GM06990 (cell line): ENCODE measurements at regions not wholly inside any gene's neighbourhood (a gene's known extent, or its start where the extent isn't known, plus 50 kb on each side); places are given as distances from the start of the nearest gene placed in this dataset.

Source experiments
- DNase-seq: peaks from one replicate; pipeline ENCODE4 v3.0.0-alpha.2; 2011; ENCODE audit not compliant: insufficient read length; ENCODE audit errors: extremely low read depth
- H3K27me3 ChIP-seq: replicated peaks from 2 replicates; pipeline ENCODE4 v1.6.0; 2011; ENCODE audit warnings: low read length; ENCODE audit not compliant: control insufficient read depth, insufficient read depth
- H3K36me3 ChIP-seq: 2 replicates; pipeline ENCODE4 v1.5.1; 2011; ENCODE audit warnings: low read length; ENCODE audit not compliant: control insufficient read depth, insufficient read depth
- H3K4me3 ChIP-seq: replicated peaks from 2 replicates; pipeline ENCODE4 v1.5.1; 2011; ENCODE audit warnings: low read depth, mild to moderate bottlenecking, control low read depth, low read length
- CTCF ChIP-seq: IDR thresholded peaks from 2 replicates; pipeline ENCODE4 v1.5.1; 2011; ENCODE audit warnings: low read length, control low read depth, mild to moderate bottlenecking, inconsistent platforms; ENCODE audit not compliant: insufficient read depth, poor library complexity, severe bottlenecking

DNA sequence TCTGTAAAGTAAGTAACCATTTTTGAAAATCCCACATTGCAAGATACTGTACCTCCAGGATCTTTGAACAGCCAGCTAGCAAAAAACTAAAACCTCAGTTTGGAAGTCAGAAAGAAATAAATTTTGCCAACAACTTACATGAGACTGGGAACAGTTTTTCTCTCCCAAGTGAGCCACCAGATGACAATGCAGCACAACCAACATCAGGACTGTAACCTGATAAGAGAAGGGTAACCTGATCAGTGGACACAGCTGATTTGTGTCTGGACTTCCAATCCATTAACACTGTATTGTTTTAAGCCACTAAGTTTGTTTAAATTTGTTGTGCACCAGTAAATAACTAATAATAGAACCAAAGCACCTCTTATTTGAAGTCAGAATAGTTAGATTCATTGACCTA, 923.3 kb downstream of the FAT4 start:
- Histone ChIP-seq H3K27me3 (no peaks in the 10 kb centered on the region), H3K4me3 (no peak overlapping the region), H3K36me3 (no peaks in the 10 kb centered on the region)
- TF ChIP-seq CTCF = no peak
- no peak for DNase-seq

DNA sequence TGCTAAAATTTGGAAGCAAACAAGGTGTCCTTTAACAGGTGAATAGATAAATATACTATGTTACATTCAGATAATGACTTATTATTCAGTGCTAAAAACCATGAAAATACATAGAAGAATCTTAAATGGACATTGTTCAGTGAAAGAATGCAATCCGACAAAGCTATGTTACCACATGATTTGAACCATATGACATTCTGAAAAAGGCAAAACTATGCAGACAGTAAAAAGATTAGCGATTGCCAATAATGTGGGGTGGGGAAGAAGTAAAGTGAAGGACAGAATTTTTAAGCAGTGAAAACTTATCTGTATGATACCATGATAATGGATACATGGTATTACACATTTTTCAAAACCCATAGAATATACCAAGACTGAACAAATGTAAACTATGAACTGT, 926.9 kb downstream of the FAT4 start:
- Histone ChIP-seq H3K4me3 (no peak overlapping the region), H3K27me3 (no peaks in the 10 kb centered on the region), H3K36me3 (no peaks in the 10 kb centered on the region)
- TF ChIP-seq CTCF = no peak
- no peak for DNase-seq

GRCh38 chr4:126242679-126243390, 928.1 kb downstream of the FAT4 start:
- no peak for TF ChIP-seq CTCF
- Histone ChIP-seq H3K4me3 (no peak overlapping the region), H3K36me3 (no peaks in the 10 kb centered on the region), H3K27me3 (no peaks in the 10 kb centered on the region)
- no peak for DNase-seq

- DNase-seq = no peak
- no peak for TF ChIP-seq CTCF
Observed at GRCh38 chr4:126247409-126247808, 932.7 kb downstream of the FAT4 start.

DNA sequence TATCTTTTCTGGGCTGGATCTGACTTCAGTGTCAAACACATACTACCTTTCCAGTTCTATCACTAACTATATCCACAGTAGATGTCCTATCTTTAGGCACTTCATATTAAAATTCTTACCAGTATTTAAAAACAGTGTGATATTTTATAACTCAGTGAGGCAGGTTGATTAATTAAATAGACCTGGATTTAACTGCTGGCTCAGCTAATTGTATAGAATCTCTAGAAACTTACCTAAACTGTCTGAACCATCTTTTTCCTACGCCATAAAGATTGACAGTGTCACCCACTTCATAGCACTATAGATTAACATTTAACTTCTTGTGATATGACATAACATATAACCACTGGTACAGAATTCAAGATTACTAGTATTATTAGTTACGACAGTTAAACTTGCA, 935.3 kb downstream of the FAT4 start:
- DNase-seq = no peak
- no peak for TF ChIP-seq CTCF
- no peaks in the 10 kb centered on the region for H3K27me3 ChIP-seq
- no peaks in the 10 kb centered on the region for H3K36me3 ChIP-seq
- H3K4me3 ChIP-seq = no peak overlapping the region

More at GRCh38 chr4:126247409-126247808, 932.7 kb downstream of the FAT4 start:
- H3K36me3 ChIP-seq = no peaks in the 10 kb centered on the region
- no peak overlapping the region for H3K4me3 ChIP-seq
- no peaks in the 10 kb centered on the region for H3K27me3 ChIP-seq

- Histone ChIP-seq H3K4me3 (no peak overlapping the region), H3K36me3 (no peaks in the 10 kb centered on the region), H3K27me3 (no peaks in the 10 kb centered on the region)
- TF ChIP-seq CTCF = no peak
- no peak for DNase-seq
Observed at GRCh38 chr4:126251169-126251568, 936.4 kb downstream of the FAT4 start.
